CD4-positive, alpha-beta memory T cell (primary cell): ENCODE measurements at regions not wholly inside any gene's neighbourhood (a gene's known extent, or its start where the extent isn't known, plus 50 kb on each side); places are given as distances from the start of the nearest gene placed in this dataset.

Source experiments
- CTCF ChIA-PET: fragments of 350-600 bp; sonication (Branson Sonifier 250); formaldehyde crosslinking; loops from one replicate; lab custom pipeline; 2021; ENCODE audit warnings: inconsistent platforms; ENCODE audit not compliant: partially characterized antibody; lab: Charles Lee
- POLR2A ChIA-PET: fragments of 350-600 bp; sonication (Branson Sonifier 250); formaldehyde crosslinking; loops from one replicate; lab custom pipeline; 2021; ENCODE audit not compliant: partially characterized antibody; lab: Charles Lee
- DNase-seq, 5 donors: peaks; one replicate each; pipeline versions ENCODE4 v3.0.0 to v3.0.0-alpha.2; 2020 to 2022; ENCODE audit warnings: mixed read lengths in 1 of 5
- H3K27ac ChIP-seq: one replicate; pipeline ENCODE4 v1.7.0; 2013; ENCODE audit warnings: low read depth, low read length
- H3K27me3 ChIP-seq: 2 replicates; pipeline ENCODE4 v1.7.0; 2013; ENCODE audit warnings: mild to moderate bottlenecking, low read length, moderate library complexity; ENCODE audit not compliant: insufficient read depth
- H3K36me3 ChIP-seq: 2 replicates; pipeline ENCODE4 v1.7.0; 2013; ENCODE audit warnings: mild to moderate bottlenecking, low read length, moderate library complexity; ENCODE audit not compliant: insufficient read depth
- H3K4me1 ChIP-seq: 2 replicates; pipeline ENCODE4 v1.7.0; 2013; ENCODE audit warnings: mild to moderate bottlenecking, low read length, moderate library complexity; ENCODE audit not compliant: insufficient read depth
- H3K4me3 ChIP-seq, 2 donors: one replicate each; pipeline ENCODE4 v1.7.0; 2013; ENCODE audit warnings: low read length in 2 of 2, mild to moderate bottlenecking in 1 of 2
- H3K9me3 ChIP-seq, 2 donors: one replicate each; pipeline ENCODE4 v1.7.0; 2013; ENCODE audit warnings: low read length in 2 of 2, control low read depth in 1 of 2; ENCODE audit not compliant: control insufficient read depth in 1 of 2
- H3K27ac Mint-ChIP-seq, 7 donors: one replicate each; pipeline ENCODE4 v1.8.0; 2020 to 2021; ENCODE audit warnings: mixed read lengths in 7 of 7, mild to moderate bottlenecking in 6 of 7, inconsistent platforms in 3 of 7, moderate library complexity in 3 of 7
- H3K27me3 Mint-ChIP-seq, 2 donors: one replicate each; pipeline ENCODE4 v1.8.0; 2020 to 2021; ENCODE audit warnings: mixed read lengths in 2 of 2
- H3K36me3 Mint-ChIP-seq, 2 donors: one replicate each; pipeline ENCODE4 v1.8.0; 2020 to 2021; ENCODE audit warnings: mixed read lengths in 2 of 2, inconsistent platforms in 1 of 2, mild to moderate bottlenecking in 1 of 2
- H3K4me1 Mint-ChIP-seq, 4 donors: one replicate each; pipeline ENCODE4 v1.8.0; 2020 to 2021; ENCODE audit warnings: mixed read lengths in 4 of 4, mild to moderate bottlenecking in 1 of 4
- H3K4me3 Mint-ChIP-seq, 8 donors: one replicate each; pipeline ENCODE4 v1.8.0; 2020 to 2021; ENCODE audit warnings: mixed read lengths in 8 of 8, mild to moderate bottlenecking in 7 of 8, moderate library complexity in 6 of 8, inconsistent platforms in 3 of 8
- H3K9me3 Mint-ChIP-seq, 8 donors: one replicate each; pipeline ENCODE4 v1.8.0; 2020 to 2021; ENCODE audit warnings: mixed read lengths in 8 of 8, mild to moderate bottlenecking in 5 of 8, inconsistent platforms in 3 of 8, moderate library complexity in 1 of 8
- intact Hi-C: fragments of 100-400 bp; cut with micrococcal nuclease; formaldehyde crosslinking; loops from one replicate; pipeline ENCODE4 v1.15.1; 2023

GRCh38 chr4:86496094-86497080, 97.7 kb upstream of the PTPN13 start:
- CTCF ChIA-PET: interaction anchor here (0.6 to 9.1 kb wide), 26 partner anchors 7 to 754 kb away, joined by 3 to 143 read pairs (median 4); partner anchors contain the start of genes C4orf36 and SLC10A6
- intact Hi-C loops: loop anchor here (5.0 kb wide), 1 partner anchor 741 kb away; no protein-coding TSS in a partner anchor
- Histone ChIP-seq H3K9me3 (no peaks in the 10 kb centered on the region), H3K4me1 (no peaks in the 10 kb centered on the region), H3K27me3 (no peaks in the 10 kb centered on the region), H3K36me3 (no peaks in the 10 kb centered on the region), H3K4me3 (no peak overlapping the region), H3K27ac (no peak overlapping the region)
- no peaks in the 10 kb centered on the region for H3K27me3 Mint-ChIP-seq
- no peaks in the 10 kb centered on the region for H3K9me3 Mint-ChIP-seq
- no peaks in the 10 kb centered on the region for H3K36me3 Mint-ChIP-seq
- H3K4me3 Mint-ChIP-seq: no peak overlapping the region
- DNase-seq: peak; percentile 31 to 43 (median 33)
- no peaks in the 10 kb centered on the region for H3K4me1 Mint-ChIP-seq
- no peak overlapping the region for H3K27ac Mint-ChIP-seq
- POLR2A ChIA-PET: no interaction called here

GRCh38 chr4:86497131-86497530, 97.0 kb upstream of the PTPN13 start:
- Mint-ChIP-seq H3K36me3 (no peaks in the 10 kb centered on the region), H3K9me3 (no peaks in the 10 kb centered on the region), H3K27ac (no peak overlapping the region), H3K4me3 (no peak overlapping the region), H3K4me1 (no peaks in the 10 kb centered on the region), H3K27me3 (peaks cover 0 to 2% of the 10 kb centered on the region in 2 donors)
- Histone ChIP-seq H3K27me3 (no peaks in the 10 kb centered on the region), H3K4me1 (no peaks in the 10 kb centered on the region), H3K4me3 (no peak overlapping the region), H3K36me3 (no peaks in the 10 kb centered on the region), H3K27ac (no peak overlapping the region), H3K9me3 (no peaks in the 10 kb centered on the region)
- intact Hi-C loops: loop anchor here (5.0 kb wide), 1 partner anchor 740 kb away; no protein-coding TSS in a partner anchor
- CTCF ChIA-PET: interaction anchor here (1.1 to 9.1 kb wide), 15 partner anchors 8 to 753 kb away, joined by 3 to 143 read pairs (median 6); partner anchors contain the start of gene C4orf36
- DNase-seq: no peak
- POLR2A ChIA-PET: no interaction called here

GRCh38 chr4:86497980-86498862, 95.9 kb upstream of the PTPN13 start:
- no peak overlapping the region for H3K27ac Mint-ChIP-seq
- ChIA-PET POLR2A (no interaction called here), CTCF (interaction anchor here (0.6 to 9.1 kb wide), 34 partner anchors 9 to 752 kb away, joined by 3 to 143 read pairs (median 4); partner anchors contain the start of genes C4orf36 and PTPN13)
- H3K4me3 ChIP-seq: no peak overlapping the region
- no peaks in the 10 kb centered on the region for H3K9me3 ChIP-seq
- H3K36me3 ChIP-seq: no peaks in the 10 kb centered on the region
- H3K9me3 Mint-ChIP-seq: no peaks in the 10 kb centered on the region
- no peaks in the 10 kb centered on the region for H3K27me3 ChIP-seq
- intact Hi-C loops: loop anchor here (1.0 to 5.0 kb wide), 2 partner anchors 397 to 739 kb away; no protein-coding TSS in a partner anchor
- H3K27ac ChIP-seq: no peak overlapping the region
- peaks cover 1 to 5% of the 10 kb centered on the region in 2 donors for H3K27me3 Mint-ChIP-seq
- H3K36me3 Mint-ChIP-seq: no peaks in the 10 kb centered on the region
- no peaks in the 10 kb centered on the region for H3K4me1 Mint-ChIP-seq
- no peaks in the 10 kb centered on the region for H3K4me1 ChIP-seq
- peak in 4 of 5 donors; percentile 26 to 40 (median 30) for DNase-seq
- no peak overlapping the region for H3K4me3 Mint-ChIP-seq

GRCh38 chr4:86498863-86499166, 95.3 kb upstream of the PTPN13 start:
- Histone ChIP-seq H3K36me3 (no peaks in the 10 kb centered on the region), H3K27ac (no peak overlapping the region), H3K27me3 (no peaks in the 10 kb centered on the region), H3K4me3 (no peak overlapping the region), H3K4me1 (no peaks in the 10 kb centered on the region), H3K9me3 (no peaks in the 10 kb centered on the region)
- Mint-ChIP-seq H3K36me3 (no peaks in the 10 kb centered on the region), H3K4me1 (no peaks in the 10 kb centered on the region), H3K27me3 (peaks cover 3 to 6% of the 10 kb centered on the region in 2 donors), H3K27ac (no peak overlapping the region), H3K9me3 (no peaks in the 10 kb centered on the region), H3K4me3 (no peak overlapping the region)
- no peak for DNase-seq
- ChIA-PET POLR2A (no interaction called here), CTCF (interaction anchor here (0.6 to 9.1 kb wide), 35 partner anchors 8 to 610 kb away, joined by 3 to 143 read pairs (median 4); partner anchors contain the start of genes C4orf36 and PTPN13)
- intact Hi-C loops: loop anchor here (1.0 to 5.0 kb wide), 2 partner anchors 396 to 738 kb away; no protein-coding TSS in a partner anchor

GRCh38 chr4:86500527-86500926, 93.6 kb upstream of the PTPN13 start:
- no peak overlapping the region for H3K4me3 Mint-ChIP-seq
- no peaks in the 10 kb centered on the region for H3K4me1 Mint-ChIP-seq
- H3K27ac Mint-ChIP-seq: no peak overlapping the region
- H3K36me3 ChIP-seq: no peaks in the 10 kb centered on the region
- H3K27ac ChIP-seq: no peak overlapping the region
- no peaks in the 10 kb centered on the region for H3K9me3 ChIP-seq
- ChIA-PET CTCF (interaction anchor here (1.1 to 9.1 kb wide), 9 partner anchors 11 to 401 kb away, joined by 3 to 143 read pairs (median 51); partner anchors contain the start of genes C4orf36 and PTPN13), POLR2A (no interaction called here)
- H3K4me1 ChIP-seq: no peaks in the 10 kb centered on the region
- intact Hi-C loops: no loop called here
- H3K9me3 Mint-ChIP-seq: no peaks in the 10 kb centered on the region
- no peak overlapping the region for H3K4me3 ChIP-seq
- no peaks in the 10 kb centered on the region for H3K36me3 Mint-ChIP-seq
- no peaks in the 10 kb centered on the region for H3K27me3 ChIP-seq
- peaks cover 5 to 7% of the 10 kb centered on the region in 2 donors for H3K27me3 Mint-ChIP-seq
- no peak for DNase-seq

GRCh38 chr4:86502081-86502480, 92.0 kb upstream of the PTPN13 start:
- no peaks in the 10 kb centered on the region for H3K9me3 Mint-ChIP-seq
- CTCF ChIA-PET: interaction anchor here (0.9 to 9.1 kb wide), 4 partner anchors 9 to 403 kb away, joined by 3 to 114 read pairs (median 4); partner anchors contain the start of gene C4orf36

More at GRCh38 chr4:86502081-86502480, 92.0 kb upstream of the PTPN13 start:
- Mint-ChIP-seq H3K4me1 (no peaks in the 10 kb centered on the region), H3K36me3 (no peaks in the 10 kb centered on the region), H3K27ac (no peak overlapping the region), H3K27me3 (peaks cover 5 to 7% of the 10 kb centered on the region in 2 donors), H3K4me3 (no peak overlapping the region)
- H3K27me3 ChIP-seq: no peaks in the 10 kb centered on the region
- H3K4me1 ChIP-seq: no peaks in the 10 kb centered on the region
- H3K9me3 ChIP-seq: no peaks in the 10 kb centered on the region
- POLR2A ChIA-PET: no interaction called here
- H3K27ac ChIP-seq: no peak overlapping the region
- no peaks in the 10 kb centered on the region for H3K36me3 ChIP-seq
- no peak for DNase-seq
- no peak overlapping the region for H3K4me3 ChIP-seq
- intact Hi-C loops: no loop called here
